ENCODE measurements at regions not wholly inside any gene's neighbourhood (a gene's known extent, or its start where the extent isn't known, plus 50 kb on each side); places are given as distances from the start of the nearest gene placed in this dataset.

DNA sequence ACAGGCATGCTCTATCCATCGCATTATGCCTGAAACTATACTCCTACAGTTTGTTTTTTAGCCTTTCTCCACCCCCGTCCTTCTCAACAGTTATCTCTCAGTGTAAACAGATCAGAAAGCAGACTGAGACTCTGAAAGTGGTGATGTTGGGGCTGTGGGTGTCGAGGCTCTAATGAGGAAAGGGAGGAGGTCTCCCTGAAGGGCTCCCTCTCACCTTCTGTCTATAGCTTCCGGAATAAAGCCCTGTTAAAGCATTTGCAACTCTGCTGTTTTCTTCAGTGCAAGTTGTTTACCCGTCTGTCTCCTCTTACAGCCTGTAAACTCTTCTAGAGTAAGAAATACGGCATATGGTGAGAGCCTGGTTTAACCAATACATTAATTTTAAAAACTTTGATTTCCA, 136.7 kb upstream of the SYT4 start:
- TF ChIP-seq CTCF (IDR thresholded peaks at IDR 0.05) (no peak), POLR2A (IDR thresholded peaks at IDR 0.05) (no peak)
